CD4-positive, alpha-beta T cell (primary cell): ENCODE measurements at regions not wholly inside any gene's neighbourhood (a gene's known extent, or its start where the extent isn't known, plus 50 kb on each side); places are given as distances from the start of the nearest gene placed in this dataset.

Source experiments
- ATAC-seq: fragments of 200-7000 bp; cut with Tn5 transposase; one replicate; pipeline ENCODE4 v1.10.0; 2022; ENCODE audit warnings: mild to moderate bottlenecking; ENCODE audit not compliant: poor library complexity
- CTCF ChIA-PET: fragments of 350-600 bp; sonication (Branson Sonifier 250); formaldehyde crosslinking; loops from one replicate; lab custom pipeline; 2021; ENCODE audit warnings: antibody characterized with exemption, inconsistent platforms; lab: Charles Lee
- POLR2A ChIA-PET: fragments of 350-600 bp; sonication (Branson Sonifier 250); formaldehyde crosslinking; loops from one replicate; lab custom pipeline; 2021; ENCODE audit warnings: antibody characterized with exemption, inconsistent platforms; lab: Charles Lee
- DNase-seq, 14 experiments: peaks; one replicate each; pipeline ENCODE4 v3.0.0-alpha.2; 2013 to 2020; ENCODE audit warnings: mixed read lengths in 2 of 14
- H3K27ac ChIP-seq, 2 donors: one replicate each; pipeline versions ENCODE4 v1.5.1 to v1.7.0; 2013; ENCODE audit warnings: low read length in 2 of 2, low read depth in 1 of 2, mild to moderate bottlenecking in 1 of 2
- H3K27me3 ChIP-seq, 2 experiments: 1 replicate in 1 of 2; 2 replicates in 1 of 2; pipeline versions ENCODE4 v1.6.1 to v1.7.0; 2013; ENCODE audit warnings: low read length in 2 of 2, control low read depth in 1 of 2, mild to moderate bottlenecking in 1 of 2, moderate library complexity in 1 of 2; ENCODE audit not compliant: insufficient read depth in 2 of 2, control insufficient read depth in 1 of 2
- H3K36me3 ChIP-seq: one replicate; pipeline ENCODE4 v1.6.1; 2013; ENCODE audit warnings: low read length, control low read depth; ENCODE audit not compliant: insufficient read depth
- H3K4me1 ChIP-seq: one replicate; pipeline ENCODE4 v1.6.1; 2013; ENCODE audit warnings: low read length, control low read depth; ENCODE audit not compliant: insufficient read depth
- H3K4me3 ChIP-seq: one replicate; pipeline ENCODE4 v1.5.1; 2013; ENCODE audit warnings: mild to moderate bottlenecking, low read length, moderate library complexity
- H3K9me3 ChIP-seq, 2 experiments: 1 replicate in 1 of 2; 2 replicates in 1 of 2; pipeline versions ENCODE4 v1.6.1 to v1.7.0; 2013; ENCODE audit warnings: low read length in 2 of 2, mild to moderate bottlenecking in 2 of 2, control low read depth in 1 of 2, moderate library complexity in 1 of 2; ENCODE audit not compliant: control insufficient read depth in 1 of 2, insufficient read depth in 1 of 2
- H3K27ac Mint-ChIP-seq: one replicate; pipeline ENCODE4 v1.8.0; 2020; ENCODE audit warnings: mixed read lengths
- H3K27me3 Mint-ChIP-seq: one replicate; pipeline ENCODE4 v1.8.0; 2021; ENCODE audit warnings: mixed read lengths
- H3K36me3 Mint-ChIP-seq: one replicate; pipeline ENCODE4 v1.8.0; 2021; ENCODE audit warnings: low read depth, mixed read lengths
- H3K4me1 Mint-ChIP-seq: one replicate; pipeline ENCODE4 v1.8.0; 2021; ENCODE audit warnings: low read depth, mixed read lengths
- H3K4me3 Mint-ChIP-seq: one replicate; pipeline ENCODE4 v1.8.0; 2020; ENCODE audit warnings: mild to moderate bottlenecking, mixed read lengths
- H3K9me3 Mint-ChIP-seq: one replicate; pipeline ENCODE4 v1.8.0; 2020; ENCODE audit warnings: mixed read lengths
- CTCF ChIP-seq: fragments of 200-600 bp; IDR thresholded peaks from one replicate; pipeline ENCODE4 v1.8.0; 2022; ENCODE audit warnings: antibody characterized with exemption, mild to moderate bottlenecking
- intact Hi-C, 2 experiments: fragments of 100-400 bp; cut with DNase I in 1 of 2; cut with micrococcal nuclease in 1 of 2; formaldehyde crosslinking; loops; one replicate each; pipeline versions ENCODE4 v1.15.1 to v1.9.0; 2023 to 2025; cut with DNase I, micrococcal nuclease

GRCh38 chr11:25702417-25702816 lies 629.5 kb upstream of the ANO3 start:
- Mint-ChIP-seq H3K27ac (no peak overlapping the region), H3K9me3 (peaks cover 7% of the 10 kb centered on the region), H3K4me1 (no peaks in the 10 kb centered on the region), H3K27me3 (no peaks in the 10 kb centered on the region), H3K4me3 (no peak overlapping the region), H3K36me3 (no peaks in the 10 kb centered on the region)
- Histone ChIP-seq H3K27me3 (no peaks in the 10 kb centered on the region), H3K27ac (no peak overlapping the region), H3K4me3 (no peak overlapping the region), H3K36me3 (no peaks in the 10 kb centered on the region), H3K4me1 (no peaks in the 10 kb centered on the region), H3K9me3 (no peaks in the 10 kb centered on the region)
- ChIA-PET POLR2A (no interaction called here), CTCF (no interaction called here)
- no peak for TF ChIP-seq CTCF
- ATAC-seq (no peak), DNase-seq (no peak)
- intact Hi-C loops: no loop called here

GRCh38 chr11:25710975-25711374 lies 621.0 kb upstream of the ANO3 start:
- Mint-ChIP-seq H3K4me1 (no peaks in the 10 kb centered on the region), H3K4me3 (no peak overlapping the region), H3K27me3 (no peaks in the 10 kb centered on the region), H3K36me3 (no peaks in the 10 kb centered on the region), H3K27ac (no peak overlapping the region), H3K9me3 (peaks cover 4% of the 10 kb centered on the region)
- ATAC-seq: no peak
- no peak overlapping the region for H3K27ac ChIP-seq
- H3K36me3 ChIP-seq: no peaks in the 10 kb centered on the region
- no peaks in the 10 kb centered on the region for H3K27me3 ChIP-seq
- H3K4me3 ChIP-seq: no peak overlapping the region
- no peaks in the 10 kb centered on the region for H3K4me1 ChIP-seq
- ChIA-PET CTCF (no interaction called here), POLR2A (no interaction called here)
- intact Hi-C loops: no loop called here
- no peak for DNase-seq
- TF ChIP-seq CTCF: no peak
- no peaks in the 10 kb centered on the region for H3K9me3 ChIP-seq

- Mint-ChIP-seq H3K9me3 (peaks cover 15% of the 10 kb centered on the region), H3K27ac (no peak overlapping the region), H3K27me3 (no peaks in the 10 kb centered on the region), H3K36me3 (no peaks in the 10 kb centered on the region), H3K4me1 (no peaks in the 10 kb centered on the region), H3K4me3 (no peak overlapping the region)
- H3K27me3 ChIP-seq: no peaks in the 10 kb centered on the region
- no peaks in the 10 kb centered on the region for H3K4me1 ChIP-seq
- H3K27ac ChIP-seq: no peak overlapping the region
- intact Hi-C loops: no loop called here
- ChIA-PET POLR2A (no interaction called here), CTCF (no interaction called here)
- no peaks in the 10 kb centered on the region for H3K36me3 ChIP-seq
- no peak for ATAC-seq
- peaks cover 0 to 11% of the 10 kb centered on the region in 2 experiments for H3K9me3 ChIP-seq
- no peak for TF ChIP-seq CTCF
- no peak for DNase-seq
- H3K4me3 ChIP-seq: no peak overlapping the region
Measured at GRCh38 chr11:25727944-25728343, 604.0 kb upstream of the ANO3 start.
